B cell (primary cell): ENCODE measurements at regions not wholly inside any gene's neighbourhood (a gene's known extent, or its start where the extent isn't known, plus 50 kb on each side); places are given as distances from the start of the nearest gene placed in this dataset.

Experiments
- ATAC-seq: fragments of 200-7000 bp; cut with Tn5 transposase; one replicate; pipeline ENCODE4 v1.10.0; 2021; ENCODE audit warnings: low read depth, mild to moderate bottlenecking, moderate number of reproducible peaks, moderate library complexity
- CTCF ChIA-PET: fragments of 350-600 bp; sonication (Branson Sonifier 250); formaldehyde crosslinking; loops from one replicate; lab custom pipeline; 2021; ENCODE audit warnings: antibody characterized with exemption, inconsistent platforms; lab: Charles Lee
- POLR2A ChIA-PET: fragments of 350-600 bp; sonication (Branson Sonifier 250); formaldehyde crosslinking; loops from one replicate; lab custom pipeline; 2021; ENCODE audit warnings: antibody characterized with exemption; lab: Charles Lee
- DNase-seq: peaks from one replicate; pipeline ENCODE4 v3.0.0; 2013
- H2AFZ ChIP-seq: 2 replicates; pipeline ENCODE4 v1.6.1; 2012; ENCODE audit warnings: mild to moderate bottlenecking, low read depth, low read length; ENCODE audit not compliant: insufficient read depth, poor library complexity, severe bottlenecking
- H3K27ac ChIP-seq, 2 donors: 1 replicate in 1 of 2; 2 replicates in 1 of 2; pipeline ENCODE4 v1.5.1; 2012 to 2013; ENCODE audit warnings: low read length in 2 of 2, mild to moderate bottlenecking in 2 of 2, moderate library complexity in 1 of 2
- H3K27me3 ChIP-seq, 4 experiments: fragments of 200-600 bp in 1 of 4; sonication (generic) in 1 of 4; replicated peaks in 1 of 4; 1 replicate in 2 of 4; 2 replicates in 2 of 4; pipeline versions ENCODE4 v1.6.1 to v1.7.0; 2013 to 2016; ENCODE audit warnings: low read length in 3 of 4, mild to moderate bottlenecking in 2 of 4, mixed read lengths in 1 of 4, moderate library complexity in 1 of 4; ENCODE audit not compliant: insufficient read depth in 4 of 4, control insufficient read depth in 3 of 4; ENCODE audit errors: control extremely low read depth in 1 of 4
- H3K36me3 ChIP-seq, 2 experiments: replicated peaks in 1 of 2; 1 replicate in 1 of 2; 2 replicates in 1 of 2; pipeline versions ENCODE4 v1.6.1 to v1.7.1; 2013; ENCODE audit warnings: low read length in 1 of 2; ENCODE audit not compliant: insufficient read depth in 2 of 2, control insufficient read depth in 1 of 2; ENCODE audit errors: control extremely low read depth in 1 of 2, extremely low read depth in 1 of 2
- H3K4me1 ChIP-seq, 2 donors: fragments of 200-600 bp in 1 of 2; sonication (generic) in 1 of 2; 1 replicate in 1 of 2; 2 replicates in 1 of 2; pipeline versions ENCODE4 v1.5.1 to v1.6.1; 2013 to 2017; ENCODE audit warnings: low read length in 2 of 2; ENCODE audit not compliant: control insufficient read depth in 2 of 2, insufficient read depth in 2 of 2
- H3K4me2 ChIP-seq: replicated peaks from 2 replicates; pipeline ENCODE3; 2012; ENCODE audit warnings: mild to moderate bottlenecking, low read depth, low read length; ENCODE audit not compliant: poor library complexity, severe bottlenecking
- H3K4me3 ChIP-seq, 5 experiments: fragments of 200-600 bp in 1 of 5; sonication (generic) in 1 of 5; 1 replicate in 3 of 5; 2 replicates in 2 of 5; pipeline versions ENCODE4 v1.5.1 to v1.7.0; 2011 to 2016; ENCODE audit warnings: low read length in 4 of 5, mild to moderate bottlenecking in 4 of 5, low read depth in 2 of 5, control low read depth in 1 of 5, moderate library complexity in 1 of 5; ENCODE audit not compliant: insufficient read depth in 1 of 5; ENCODE audit errors: control extremely low read depth in 1 of 5, extremely low read depth in 1 of 5
- H3K79me2 ChIP-seq: fragments of 200-600 bp; sonication (generic); one replicate; pipeline ENCODE4 v1.6.0; 2016; ENCODE audit warnings: low read length; ENCODE audit not compliant: control insufficient read depth, insufficient read depth
- H3K9ac ChIP-seq: fragments of 200-600 bp; sonication (generic); 2 replicates; pipeline ENCODE4 v1.6.1; 2017; ENCODE audit warnings: mild to moderate bottlenecking, low read length, moderate library complexity
- H3K9me3 ChIP-seq, 3 donors: one replicate each; pipeline versions ENCODE4 v1.6.1 to v1.7.1; 2013; ENCODE audit warnings: low read length in 2 of 3; ENCODE audit not compliant: control insufficient read depth in 2 of 3, insufficient read depth in 1 of 3; ENCODE audit errors: control extremely low read depth in 1 of 3
- H4K20me1 ChIP-seq: 2 replicates; pipeline ENCODE4 v1.6.0; 2012; ENCODE audit warnings: mild to moderate bottlenecking, low read length; ENCODE audit not compliant: insufficient read depth, control insufficient read depth, poor library complexity, severe bottlenecking
- H3K27ac Mint-ChIP-seq: one replicate; pipeline ENCODE4 v1.8.0; 2021; ENCODE audit warnings: mixed read lengths
- H3K27me3 Mint-ChIP-seq: one replicate; pipeline ENCODE4 v1.8.0; 2021; ENCODE audit warnings: mixed read lengths
- H3K4me1 Mint-ChIP-seq: one replicate; pipeline ENCODE4 v1.8.0; 2021; ENCODE audit warnings: mixed read lengths
- H3K4me3 Mint-ChIP-seq: one replicate; pipeline ENCODE4 v1.8.0; 2021; ENCODE audit warnings: mixed read lengths
- H3K9me3 Mint-ChIP-seq: one replicate; pipeline ENCODE4 v1.8.0; 2022; ENCODE audit warnings: mixed read lengths; ENCODE audit not compliant: insufficient read depth
- EZH2 ChIP-seq: IDR thresholded peaks from 2 replicates; pipeline ENCODE4 v1.6.1; 2012; ENCODE audit warnings: borderline replicate concordance, low read depth, mild to moderate bottlenecking, moderate library complexity, low read length; ENCODE audit not compliant: insufficient read depth, poor library complexity, severe bottlenecking
- WGBS: methylation state at CpG from one replicate; pipeline ENCODE4 v1.1.5; 2013; ENCODE audit warnings: missing lambda C conversion rate; ENCODE audit not compliant: insufficient coverage; 5-methylcytosine and 5-hydroxymethylcytosine counted together
- intact Hi-C: fragments of 100-400 bp; cut with micrococcal nuclease; formaldehyde crosslinking; loops from one replicate; pipeline ENCODE4 v1.10.0; 2022
- TF ChIP-seq, protein P1 (sequence below): fragments of 200-600 bp; IDR thresholded peaks from one replicate; pipeline ENCODE4 v1.8.0; 2022; ENCODE audit warnings: antibody characterized with exemption, mild to moderate bottlenecking

DNA sequence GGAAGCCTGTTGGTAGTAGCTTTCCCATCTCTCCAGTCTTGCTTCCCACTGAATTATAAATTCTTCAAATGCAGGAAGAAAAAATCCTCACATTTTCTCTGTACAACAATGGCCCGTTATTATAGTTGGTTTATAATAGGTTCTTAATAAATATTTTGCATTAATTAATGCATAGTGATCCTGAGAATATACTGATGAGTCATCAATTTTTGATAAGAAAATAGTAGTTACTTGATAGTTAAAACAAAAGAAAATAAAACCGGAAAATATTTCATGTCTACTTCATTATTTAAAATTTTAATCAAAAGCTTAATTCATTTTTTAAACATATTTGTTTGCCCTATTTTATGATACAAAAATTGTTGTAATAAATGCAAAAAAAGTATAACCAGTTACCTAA is 762.6 kb downstream of the BRINP1 start:
- CTCF ChIA-PET, result no interaction called here
- intact Hi-C loops, result no loop called here
- no peaks in the 10 kb centered on the region for H3K27me3 ChIP-seq

DNA sequence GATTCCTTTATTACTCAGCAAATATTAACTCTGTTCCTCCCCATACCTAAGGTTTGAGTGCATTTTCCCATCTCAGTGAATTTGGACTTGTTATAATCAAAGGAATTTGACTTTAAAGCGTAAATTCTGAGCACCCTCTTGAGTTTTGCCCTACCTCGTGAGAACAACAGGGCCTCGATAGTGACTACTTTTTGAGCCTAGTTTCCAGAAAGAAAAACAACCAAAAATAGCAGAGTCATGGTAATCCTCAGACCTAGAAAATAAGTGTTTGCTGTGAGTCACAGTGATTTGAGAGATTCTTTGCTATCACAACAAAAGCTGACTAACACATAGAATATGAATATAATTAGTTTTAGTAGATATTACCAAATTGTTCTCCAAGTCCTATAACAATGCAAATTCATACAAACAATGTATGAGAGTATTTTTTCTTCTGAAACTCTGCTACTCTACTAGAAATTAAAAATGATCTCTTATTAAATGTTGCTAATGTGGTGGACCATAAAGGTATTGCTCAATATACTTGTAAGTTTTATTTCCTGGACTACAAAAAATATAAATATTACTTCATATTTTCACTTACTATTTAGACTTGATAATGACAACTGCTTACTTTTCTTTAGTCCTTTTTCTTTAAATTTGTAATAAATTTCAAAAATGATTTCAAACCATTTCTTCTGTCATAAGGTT is 759.7 kb downstream of the BRINP1 start:
- H3K4me1 ChIP-seq, result no peaks in the 10 kb centered on the region
- TF ChIP-seq EZH2, result no peak
- TF ChIP-seq, protein P1, sequence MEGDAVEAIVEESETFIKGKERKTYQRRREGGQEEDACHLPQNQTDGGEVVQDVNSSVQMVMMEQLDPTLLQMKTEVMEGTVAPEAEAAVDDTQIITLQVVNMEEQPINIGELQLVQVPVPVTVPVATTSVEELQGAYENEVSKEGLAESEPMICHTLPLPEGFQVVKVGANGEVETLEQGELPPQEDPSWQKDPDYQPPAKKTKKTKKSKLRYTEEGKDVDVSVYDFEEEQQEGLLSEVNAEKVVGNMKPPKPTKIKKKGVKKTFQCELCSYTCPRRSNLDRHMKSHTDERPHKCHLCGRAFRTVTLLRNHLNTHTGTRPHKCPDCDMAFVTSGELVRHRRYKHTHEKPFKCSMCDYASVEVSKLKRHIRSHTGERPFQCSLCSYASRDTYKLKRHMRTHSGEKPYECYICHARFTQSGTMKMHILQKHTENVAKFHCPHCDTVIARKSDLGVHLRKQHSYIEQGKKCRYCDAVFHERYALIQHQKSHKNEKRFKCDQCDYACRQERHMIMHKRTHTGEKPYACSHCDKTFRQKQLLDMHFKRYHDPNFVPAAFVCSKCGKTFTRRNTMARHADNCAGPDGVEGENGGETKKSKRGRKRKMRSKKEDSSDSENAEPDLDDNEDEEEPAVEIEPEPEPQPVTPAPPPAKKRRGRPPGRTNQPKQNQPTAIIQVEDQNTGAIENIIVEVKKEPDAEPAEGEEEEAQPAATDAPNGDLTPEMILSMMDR, result no peak
- H3K4me3 Mint-ChIP-seq, result no peak overlapping the region
- ChIA-PET CTCF (interaction anchor here (0.5 kb wide), 1 partner anchor 197 kb away, joined by 3 read pairs; no protein-coding TSS in a partner anchor), POLR2A (no interaction called here)
- no peak overlapping the region for H2AFZ ChIP-seq
- no peak overlapping the region for H3K27ac ChIP-seq
- H3K79me2 ChIP-seq, result no peaks in the 10 kb centered on the region
- no peak overlapping the region for H3K27ac Mint-ChIP-seq
- H3K4me3 ChIP-seq, result no peak overlapping the region
- no peaks in the 10 kb centered on the region for H3K27me3 Mint-ChIP-seq
- ATAC-seq (no peak), DNase-seq (no peak)
- no peaks in the 10 kb centered on the region for H3K9me3 ChIP-seq
- H3K27me3 ChIP-seq, result no peaks in the 10 kb centered on the region
- intact Hi-C loops, result no loop called here
- H3K9me3 Mint-ChIP-seq, result peaks cover 3% of the 10 kb centered on the region
- H3K36me3 ChIP-seq, result no peaks in the 10 kb centered on the region
- no CpG with 5 or more reads among the region's 3 CpGs for WGBS
- no peaks in the 10 kb centered on the region for H4K20me1 ChIP-seq
- no peak overlapping the region for H3K4me2 ChIP-seq
- H3K4me1 Mint-ChIP-seq, result no peaks in the 10 kb centered on the region
- no peak overlapping the region for H3K9ac ChIP-seq

More for the DNA sequence above, 762.6 kb downstream of the BRINP1 start:
- H3K9me3 Mint-ChIP-seq, result no peaks in the 10 kb centered on the region
- no peak overlapping the region for H3K4me3 Mint-ChIP-seq
- POLR2A ChIA-PET, result no interaction called here
- Histone ChIP-seq H3K79me2 (no peaks in the 10 kb centered on the region), H3K9ac (no peak overlapping the region), H3K4me3 (no peak overlapping the region), H2AFZ (no peak overlapping the region), H3K27ac (no peak overlapping the region), H4K20me1 (no peaks in the 10 kb centered on the region), H3K36me3 (no peaks in the 10 kb centered on the region), H3K4me2 (no peak overlapping the region), H3K4me1 (no peaks in the 10 kb centered on the region), H3K9me3 (no peaks in the 10 kb centered on the region)
- no peaks in the 10 kb centered on the region for H3K27me3 Mint-ChIP-seq
- ATAC-seq (no peak), DNase-seq (no peak)
- H3K27ac Mint-ChIP-seq, result no peak overlapping the region
- no peaks in the 10 kb centered on the region for H3K4me1 Mint-ChIP-seq
- no CpG with 5 or more reads among the region's 2 CpGs for WGBS
- TF ChIP-seq EZH2, result no peak
- TF ChIP-seq, protein P1, result no peak
